ENCODE measurements at regions not wholly inside any gene's neighbourhood (a gene's known extent, or its start where the extent isn't known, plus 50 kb on each side); places are given as distances from the start of the nearest gene placed in this dataset.
"Not testable (repeated sequence)": the region's sequence is repeated elsewhere in the genome, so short reads cannot be mapped to it uniquely, and the experiment has no call there.

DNA sequence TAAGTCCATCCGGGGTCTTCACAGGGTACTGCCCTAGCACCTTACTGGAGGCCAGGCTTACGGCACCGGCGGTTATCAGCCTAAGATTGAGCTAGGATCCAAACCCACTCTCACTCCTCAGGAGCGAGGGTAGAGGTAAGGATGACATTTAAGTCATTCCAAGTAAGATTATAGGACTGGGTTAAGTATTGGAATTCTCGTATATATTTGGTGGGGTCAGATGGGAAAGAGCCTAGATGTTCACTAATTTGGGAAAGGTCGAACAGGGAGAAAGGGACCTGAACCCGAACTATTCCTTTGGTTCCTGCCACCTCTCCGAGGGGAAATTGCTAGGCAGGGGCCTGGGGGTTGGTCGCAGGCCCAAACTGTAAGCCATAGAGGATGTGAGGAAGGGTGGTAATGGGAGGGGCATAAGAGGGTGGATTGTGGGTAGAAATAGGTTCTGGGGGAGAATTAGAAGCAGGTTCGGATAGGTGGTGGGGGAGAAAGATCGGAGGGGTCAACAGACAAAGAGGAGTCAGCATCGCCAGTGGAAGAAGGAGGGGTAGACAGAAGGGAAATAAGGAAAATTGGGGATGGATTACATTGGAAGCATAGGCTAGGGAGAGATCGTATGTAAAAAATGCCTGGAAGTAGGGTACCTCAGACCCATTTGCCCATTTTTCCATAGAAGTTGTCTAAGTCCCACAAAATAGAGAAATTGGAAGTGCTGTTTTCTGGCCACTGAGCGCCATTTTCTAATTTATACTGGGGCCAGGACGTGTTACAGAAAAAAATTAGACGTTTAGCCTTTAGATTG lies 747.1 kb upstream of the ADGRB3 start:
- no peak for DNase-seq

DNA sequence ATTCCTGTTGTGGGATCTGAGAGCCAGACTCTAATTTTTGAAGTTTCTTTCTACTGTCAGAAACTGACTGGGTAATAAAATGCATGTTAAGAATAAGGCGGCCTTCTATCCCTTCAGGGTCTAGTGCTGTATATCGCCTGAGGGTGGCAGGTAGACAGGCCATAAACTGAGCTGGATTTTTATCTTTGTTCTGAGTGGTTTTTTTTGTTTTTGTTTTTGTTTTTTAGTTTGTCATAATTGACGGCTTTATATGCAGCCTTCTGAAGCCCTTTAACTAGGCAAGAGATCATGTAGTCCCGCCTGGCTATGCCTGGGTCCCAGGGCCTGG lies 747.7 kb upstream of the ADGRB3 start:
- DNase-seq: no peak

DNA sequence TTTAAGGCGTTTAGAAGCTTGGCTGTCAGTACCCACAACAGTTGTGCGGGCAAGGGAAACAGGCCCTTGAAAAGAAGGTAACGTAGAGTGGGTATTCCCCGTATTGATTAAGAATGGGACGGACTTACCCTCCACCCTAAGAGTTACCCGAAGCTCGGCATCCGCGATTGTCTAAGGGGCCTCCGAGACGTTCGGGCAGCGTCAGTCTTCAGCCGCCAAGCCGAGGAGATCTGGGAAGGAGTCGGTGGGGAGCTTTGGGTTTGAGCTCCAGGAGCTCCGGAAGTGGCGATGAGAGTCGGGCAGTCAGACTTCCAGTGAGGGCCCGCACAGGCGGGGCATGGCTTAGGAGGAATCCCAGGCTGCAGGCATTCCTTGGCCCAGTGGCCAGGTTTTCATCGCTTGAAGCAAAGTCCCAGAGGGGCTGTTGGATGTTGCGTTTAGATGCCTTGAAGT lies 748.2 kb upstream of the ADGRB3 start:
- DNase-seq: no peak

DNA sequence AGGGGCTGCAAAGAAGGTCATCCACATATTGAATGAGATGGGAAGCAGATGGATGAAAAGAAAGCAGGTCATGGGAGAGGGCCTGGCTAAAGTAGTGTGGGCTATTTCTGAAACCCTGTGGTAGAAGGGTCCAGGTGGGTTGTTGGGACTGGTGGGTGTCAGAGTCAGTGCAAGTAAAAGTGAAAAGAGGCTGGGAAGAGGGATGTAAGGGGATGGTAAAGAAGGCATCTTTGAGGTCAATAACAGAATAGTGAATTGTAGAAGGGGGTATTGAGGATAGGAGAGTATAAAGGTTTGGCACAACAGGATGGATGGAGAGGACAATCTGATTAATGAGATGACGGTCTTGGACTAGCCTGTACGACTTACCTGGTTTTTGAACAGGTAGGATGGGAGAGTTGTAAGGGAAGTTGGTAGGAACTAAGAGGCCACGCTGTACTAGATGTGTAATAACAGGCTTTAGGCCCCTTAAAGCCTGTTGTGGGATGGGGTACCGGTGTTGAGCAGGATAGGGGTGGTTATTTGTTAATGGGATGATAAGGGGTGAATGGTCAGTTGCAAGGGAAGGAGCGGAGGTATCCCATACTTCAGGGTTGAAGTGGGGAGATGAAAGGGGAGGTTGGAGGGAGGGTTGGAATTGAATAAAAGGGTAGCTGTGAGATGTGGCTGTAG lies 748.9 kb upstream of the ADGRB3 start:
- no peak for DNase-seq

DNA sequence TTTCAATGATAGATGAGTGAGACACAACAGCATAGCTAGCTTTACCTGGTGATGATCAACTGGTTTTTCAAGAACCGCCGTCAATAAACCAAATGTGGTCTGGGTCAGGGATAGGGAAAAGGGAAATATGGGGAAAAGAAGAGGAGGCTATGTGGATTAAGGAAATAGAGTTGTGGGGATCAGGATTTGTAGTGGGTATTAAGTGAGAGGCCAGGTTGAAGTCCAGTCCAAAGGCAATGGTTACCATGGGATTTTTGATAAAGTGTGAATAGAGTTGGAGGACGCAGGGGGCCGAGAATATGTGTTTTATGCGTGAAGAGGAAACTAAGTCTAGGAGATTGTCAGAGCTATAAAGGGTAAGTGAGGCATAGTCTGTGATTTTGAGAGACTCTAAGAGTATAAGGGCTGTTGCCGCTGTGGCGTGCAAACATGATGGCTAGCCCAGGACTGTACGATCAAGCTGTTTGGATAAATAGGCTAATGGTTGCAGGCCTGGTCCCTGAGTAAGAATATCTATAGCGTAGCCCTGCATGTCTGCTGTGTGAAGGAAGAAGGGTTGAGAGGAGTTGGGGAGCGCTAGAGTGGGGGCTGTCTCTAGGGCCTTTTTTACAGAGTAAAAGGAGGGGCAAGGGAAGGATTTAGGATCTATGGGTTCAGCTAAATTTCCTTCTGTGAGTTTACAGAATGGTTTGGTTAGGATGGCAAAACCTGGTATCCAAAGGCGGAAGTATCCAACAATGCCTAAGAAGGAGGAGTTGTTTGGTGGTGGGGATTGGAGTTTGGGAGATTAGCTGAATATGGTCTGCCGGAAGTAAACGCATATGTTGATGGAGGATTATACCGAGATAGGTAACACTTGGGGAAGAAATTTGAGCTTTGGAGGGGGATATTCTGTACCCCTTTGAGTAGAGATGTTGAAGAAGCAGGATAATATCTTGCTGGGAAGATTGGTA lies 749.7 kb upstream of the ADGRB3 start:
- DNase-seq: no peak

DNA sequence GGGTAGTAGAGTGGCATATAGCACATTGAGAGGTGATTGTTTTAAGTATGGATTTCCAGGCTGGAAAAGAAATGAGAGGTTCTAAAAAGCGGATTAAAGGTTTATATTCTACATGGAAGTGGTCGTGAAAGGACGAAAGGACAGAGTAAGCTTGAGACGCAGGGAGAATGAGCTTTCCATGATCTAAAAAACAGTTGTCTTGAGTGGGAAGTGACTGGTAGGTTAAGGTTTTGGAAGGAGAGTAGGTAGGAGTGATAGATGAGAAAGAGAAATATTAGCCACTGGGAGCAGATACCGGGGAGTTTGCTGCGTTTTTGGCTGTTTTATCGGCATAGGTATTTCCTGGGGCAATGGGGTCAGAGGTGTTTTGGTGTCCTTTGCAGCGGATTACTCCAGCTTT lies 750.6 kb upstream of the ADGRB3 start:
- no peak for DNase-seq

DNA sequence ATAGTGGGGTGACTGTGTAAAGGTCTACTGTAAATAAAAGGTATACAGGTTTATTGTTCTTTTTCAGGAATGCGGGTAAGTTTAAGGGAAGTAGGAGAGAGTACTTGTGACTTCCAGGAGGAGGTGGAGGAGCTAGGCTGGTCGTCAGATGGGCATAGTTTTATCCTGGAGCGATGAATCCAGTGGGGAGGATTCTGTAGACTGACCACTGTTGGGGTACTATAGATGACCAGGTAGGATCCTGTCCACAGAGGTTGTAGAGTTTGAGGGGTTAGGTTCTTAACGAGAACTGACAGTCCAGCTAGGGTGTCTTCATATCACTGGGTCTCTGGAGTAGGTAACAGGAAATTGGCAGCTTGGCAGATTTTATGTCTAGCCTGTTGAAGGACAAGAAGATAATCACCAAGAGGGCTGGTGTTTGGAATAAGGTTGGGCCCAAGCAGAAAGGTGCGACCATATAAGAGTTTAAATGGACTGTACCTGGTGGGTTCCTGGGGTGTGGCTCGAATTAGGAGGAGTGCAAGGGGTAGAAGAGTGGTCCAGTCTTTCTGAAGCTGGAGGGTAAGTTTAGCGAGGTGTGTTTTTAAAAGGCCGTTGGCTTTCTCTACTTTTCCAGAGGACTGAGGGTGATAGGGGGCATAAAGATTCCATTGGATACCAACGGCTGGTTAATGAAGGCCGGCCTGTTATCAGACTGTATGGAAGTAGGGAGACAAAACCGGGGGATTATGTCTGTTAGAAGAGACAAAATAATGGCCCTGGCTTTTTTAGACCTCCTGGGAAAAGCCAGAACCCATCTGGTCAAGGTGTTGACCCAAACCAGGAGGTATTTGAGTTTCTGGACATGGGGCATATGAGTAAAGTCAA lies 751.3 kb upstream of the ADGRB3 start:
- no peak for DNase-seq

DNA sequence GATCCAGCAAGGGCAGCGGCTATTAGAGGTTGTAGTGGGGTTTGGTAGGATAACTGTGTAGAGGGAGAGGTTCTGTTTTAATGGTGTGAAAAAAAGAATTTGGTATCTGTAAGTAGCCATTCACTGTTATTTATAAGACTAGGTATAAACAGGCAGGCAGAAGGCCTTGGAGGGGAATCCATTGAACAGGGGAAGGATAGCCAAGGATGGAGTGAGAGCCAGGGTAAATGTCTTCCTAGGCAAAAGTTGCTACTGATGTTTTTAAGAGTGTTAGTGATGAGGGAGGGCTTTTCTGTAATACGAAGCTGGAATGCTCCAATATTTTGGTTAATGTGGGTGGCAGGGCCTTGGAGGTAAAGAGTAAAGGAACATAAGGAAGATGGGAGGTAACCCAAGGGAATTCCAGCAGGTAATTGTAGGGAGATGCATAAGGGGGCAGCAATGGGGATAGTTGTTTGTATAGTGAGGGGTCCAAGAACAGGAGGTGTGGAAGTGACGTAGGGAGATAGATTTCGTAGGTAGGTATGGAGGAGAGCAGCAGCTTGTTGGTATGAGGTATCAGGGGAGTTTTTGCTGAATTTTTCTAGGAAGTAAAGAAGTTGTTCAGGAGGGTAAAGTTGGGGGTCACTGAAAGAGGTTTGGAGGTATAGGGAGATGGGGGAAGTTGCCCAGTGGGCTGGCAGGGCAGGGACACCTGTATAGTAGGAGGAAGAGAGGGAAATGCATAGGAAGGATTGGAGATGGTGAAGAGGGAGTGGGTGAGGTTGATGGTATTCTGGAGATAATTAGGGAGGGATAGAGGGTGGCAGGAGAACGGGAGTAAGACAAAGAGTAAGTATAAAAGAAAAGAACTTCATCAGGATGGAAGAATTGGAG lies 752.4 kb upstream of the ADGRB3 start:
- DNase-seq: no peak

DNA sequence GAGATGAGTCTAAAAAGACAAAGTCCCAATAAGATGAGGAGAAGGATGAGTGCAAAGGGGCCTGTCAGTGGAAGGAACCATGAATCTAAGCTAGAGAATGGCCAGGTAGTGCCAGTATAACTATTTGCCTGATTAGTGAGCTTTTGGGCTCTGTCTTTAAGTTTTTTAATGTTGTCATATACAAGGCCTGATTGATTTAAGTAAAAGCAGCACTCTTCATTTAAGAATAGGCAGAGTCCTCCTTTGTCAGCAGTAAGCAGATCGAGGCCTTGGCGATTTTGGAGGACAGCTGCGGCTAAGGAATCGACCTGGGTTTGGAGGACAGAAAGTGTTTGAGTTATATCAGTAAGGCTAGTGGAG lies 753.4 kb upstream of the ADGRB3 start:
- DNase-seq: no peak

DNA sequence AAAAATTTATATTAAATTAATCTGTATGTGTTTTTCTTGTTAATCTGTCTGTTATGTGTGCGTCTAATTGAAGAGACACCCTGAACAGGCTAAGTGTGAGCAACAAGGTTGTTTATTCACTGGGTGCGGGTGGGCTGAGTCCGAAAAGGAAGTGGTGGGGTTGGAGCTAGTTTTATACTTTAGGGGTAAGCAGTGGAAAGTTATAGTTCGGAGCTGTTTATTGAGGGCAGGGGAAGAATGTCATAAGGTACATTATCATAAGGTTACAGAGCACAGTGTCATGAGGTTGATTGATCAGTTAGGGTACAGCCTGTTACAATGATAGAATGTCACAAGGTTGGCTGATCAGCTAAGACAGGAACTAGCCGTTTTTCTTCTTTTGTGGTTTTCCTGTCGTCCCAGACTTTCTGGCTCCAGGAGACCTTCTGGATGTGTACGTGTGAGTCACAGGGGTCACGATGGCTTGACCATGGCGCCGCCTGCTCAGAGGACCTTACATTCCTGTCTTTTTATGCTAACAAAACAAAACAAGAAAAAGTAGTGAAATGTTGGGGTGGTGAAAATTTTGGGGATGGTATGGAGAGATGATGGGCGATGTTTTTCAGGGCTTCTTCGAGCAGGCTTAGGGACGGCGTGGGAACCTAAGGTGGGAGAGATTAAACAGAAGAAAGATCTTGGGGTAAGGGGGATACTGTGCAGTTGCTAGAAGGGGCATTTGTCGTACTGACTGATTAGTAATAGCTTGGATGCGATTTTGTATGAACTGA lies 754.0 kb upstream of the ADGRB3 start:
- DNase-seq: no peak

DNA sequence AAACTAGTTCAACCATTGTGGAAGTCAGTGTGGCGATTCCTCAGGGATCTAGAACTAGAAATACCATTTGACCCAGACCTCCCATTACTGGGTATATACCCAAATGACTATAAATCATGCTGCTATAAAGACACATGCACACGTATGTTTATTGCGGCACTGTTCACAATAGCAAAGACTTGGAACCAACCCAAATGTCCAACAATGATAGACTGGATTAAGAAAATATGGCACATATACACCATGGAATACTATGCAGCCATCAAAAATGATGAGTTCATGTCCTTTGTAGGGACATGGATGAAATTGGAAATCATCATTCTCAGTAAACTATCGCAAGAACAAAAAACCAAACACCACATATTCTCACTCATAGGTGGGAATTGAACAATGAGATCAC lies 754.7 kb upstream of the ADGRB3 start:
- DNase-seq: not testable (repeated sequence)

DNA sequence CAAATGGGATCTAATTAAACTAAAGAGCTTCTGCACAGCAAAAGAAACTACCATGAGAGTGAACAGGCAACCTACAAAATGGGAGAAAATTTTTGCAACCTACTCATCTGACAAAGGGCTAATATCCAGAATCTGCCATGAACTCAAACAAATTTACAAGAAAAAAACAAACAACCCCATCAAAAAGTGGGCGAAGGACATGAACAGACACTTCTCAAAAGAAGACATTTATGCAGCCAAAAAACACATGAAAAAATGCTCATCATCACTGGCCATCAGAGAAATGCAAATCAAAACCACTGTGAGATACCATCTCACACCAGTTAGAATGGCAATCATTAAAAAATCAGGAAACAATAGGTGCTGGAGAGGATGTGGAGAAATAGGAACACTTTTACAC lies 755.2 kb upstream of the ADGRB3 start:
- not testable (repeated sequence) for DNase-seq

DNA sequence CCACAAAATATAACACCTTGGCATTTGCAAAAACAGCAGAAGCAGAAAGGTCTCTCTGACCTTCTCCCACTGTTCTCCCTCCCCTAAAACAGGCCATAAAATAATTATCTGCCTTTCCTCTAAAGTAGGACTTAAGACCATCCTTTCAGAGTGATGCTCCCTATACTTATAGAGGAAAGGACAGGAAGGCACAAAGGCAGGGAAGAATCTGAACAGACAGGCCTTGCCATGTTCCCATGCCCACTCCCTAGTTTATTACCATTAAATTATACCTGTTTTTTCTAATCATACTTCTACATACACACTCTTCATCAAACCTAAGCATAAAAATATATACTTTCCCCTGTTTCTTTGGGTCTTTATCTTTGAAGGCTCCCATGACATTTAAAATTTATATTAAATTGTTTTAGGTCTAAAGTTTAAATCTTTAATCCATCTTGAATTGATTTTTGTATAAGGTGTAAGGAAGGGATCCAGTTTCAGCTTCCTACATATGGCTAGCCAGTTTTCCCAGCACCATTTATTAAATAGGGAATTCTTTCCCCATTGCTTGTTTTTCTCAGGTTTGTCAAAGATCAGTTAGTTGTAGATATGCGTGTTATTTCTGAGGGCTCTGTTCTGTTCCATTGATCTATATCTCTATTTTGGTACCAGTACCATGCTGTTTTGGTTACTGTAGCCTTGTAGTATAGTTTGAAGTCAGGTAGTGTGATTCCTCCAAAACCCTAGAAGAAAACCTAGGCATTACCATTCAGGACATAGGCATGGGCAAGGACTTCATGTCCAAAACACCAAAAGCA lies 755.8 kb upstream of the ADGRB3 start:
- DNase-seq: not testable (repeated sequence)

DNA sequence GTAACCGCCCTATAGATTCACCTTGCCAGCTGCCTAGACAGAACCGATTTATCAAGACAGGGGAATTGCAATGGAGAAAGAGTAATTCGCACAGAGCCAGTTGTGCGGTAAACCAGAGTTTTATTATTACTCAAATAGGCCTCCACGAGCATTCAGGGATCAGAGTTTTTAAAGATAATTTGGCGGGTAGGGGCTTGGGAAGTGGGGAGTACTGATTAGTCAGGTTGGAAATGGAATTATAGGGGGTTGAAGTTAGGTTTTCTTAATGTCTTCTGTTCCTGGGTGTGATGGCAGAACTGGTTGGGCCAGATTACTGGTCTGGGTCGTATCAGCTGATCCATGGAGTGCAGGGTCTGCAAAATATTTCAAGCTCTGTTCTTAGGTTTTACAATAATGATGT lies 756.9 kb upstream of the ADGRB3 start:
- DNase-seq: not testable (repeated sequence)

DNA sequence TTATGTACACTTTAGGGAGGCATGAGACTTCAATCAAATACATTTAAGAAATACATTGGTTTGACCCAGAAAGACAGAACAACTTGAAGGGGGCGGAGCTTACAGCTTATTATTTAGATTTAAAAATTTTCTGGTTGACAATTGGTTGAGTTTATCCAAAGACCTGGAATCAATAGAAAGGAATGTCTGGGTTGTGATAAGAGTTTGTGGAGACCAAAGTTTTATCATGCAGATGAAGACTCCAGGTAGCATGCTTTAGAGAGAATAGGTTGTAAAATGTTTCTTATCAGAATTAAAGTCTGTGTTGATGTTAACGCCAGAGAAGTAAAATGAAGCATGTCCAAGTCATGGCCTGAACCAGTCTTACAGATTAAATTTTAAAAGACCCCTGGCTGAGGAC lies 757.8 kb upstream of the ADGRB3 start:
- no peak for DNase-seq

DNA sequence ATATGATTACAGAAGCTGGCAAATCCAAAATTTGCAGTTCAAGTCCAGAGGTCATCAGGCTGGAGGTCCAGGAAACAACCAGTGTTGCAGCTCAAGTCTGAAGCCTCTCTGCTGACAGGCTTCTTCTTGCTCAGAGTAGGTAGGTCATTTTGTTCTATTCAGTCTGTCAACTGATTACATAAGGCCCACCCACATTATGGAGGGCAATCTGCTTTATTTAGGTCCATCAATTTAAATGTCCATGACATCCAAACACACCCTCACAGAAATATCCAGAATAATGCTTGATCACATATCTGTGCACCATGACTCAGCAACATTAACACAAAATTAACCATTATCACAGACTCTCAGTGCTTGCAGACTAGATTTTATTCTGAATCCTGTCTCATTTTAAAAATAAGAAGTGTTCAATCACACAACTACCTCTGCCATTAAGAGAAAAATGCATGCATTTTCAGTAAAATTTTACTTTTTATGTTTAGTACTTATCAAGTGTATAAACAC lies 759.2 kb upstream of the ADGRB3 start:
- no peak for DNase-seq

DNA sequence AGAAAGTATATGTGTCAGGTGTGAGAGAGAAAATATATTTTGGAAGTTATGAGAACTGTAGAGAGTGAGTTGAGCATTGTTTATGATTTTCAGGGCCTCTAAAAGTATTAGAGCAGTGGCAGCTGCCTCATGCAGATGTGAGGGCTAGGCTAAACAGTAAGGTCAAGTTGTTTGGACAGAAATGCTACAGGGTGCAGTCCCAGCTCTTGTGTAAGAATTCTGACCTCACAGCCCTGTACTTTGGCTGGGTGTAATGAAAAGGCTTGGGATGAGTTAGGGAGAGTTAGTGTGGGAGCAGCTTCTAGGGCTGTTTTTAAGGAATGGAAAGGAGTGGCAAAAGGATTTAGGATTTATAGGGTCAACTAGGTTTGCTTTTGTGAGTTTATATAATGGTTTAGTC lies 764.8 kb upstream of the ADGRB3 start:
- DNase-seq: no peak

DNA sequence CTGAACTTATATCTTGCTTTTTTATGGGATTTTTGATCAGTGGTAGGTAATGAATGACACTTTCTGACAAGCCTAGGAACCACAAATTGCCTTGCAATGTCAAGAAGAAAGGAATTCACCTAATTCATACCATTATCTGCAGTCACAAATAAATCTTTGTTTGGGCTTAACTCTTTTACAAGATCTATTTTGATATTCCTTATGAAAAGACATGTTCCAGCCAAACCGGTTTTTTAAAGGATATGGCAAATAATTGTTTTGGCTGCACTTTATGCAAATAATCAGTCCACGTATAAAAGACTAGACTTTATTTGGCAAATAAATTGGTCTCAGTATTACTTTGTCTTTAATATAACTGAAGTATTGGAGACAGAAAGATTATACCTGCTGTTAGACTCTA lies 771.7 kb upstream of the ADGRB3 start:
- DNase-seq: no peak

DNA sequence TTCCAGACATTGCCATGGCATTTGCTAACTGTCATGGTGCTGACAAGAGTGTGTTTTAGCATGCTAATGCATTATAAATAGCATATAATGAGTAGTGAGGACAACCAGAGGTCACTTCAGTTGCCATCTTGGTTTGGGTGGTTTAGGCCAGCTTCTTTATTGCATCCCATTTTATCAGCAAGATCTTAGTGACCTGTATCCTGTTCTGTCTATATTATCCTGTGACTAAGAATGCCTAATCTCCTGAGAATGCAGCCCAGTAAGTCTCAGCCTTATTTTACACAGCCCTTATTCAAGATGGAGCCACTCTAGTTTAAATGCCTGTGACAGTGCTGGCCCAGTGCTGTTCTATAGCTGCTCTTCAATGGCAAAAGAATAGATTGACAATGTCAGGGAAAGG lies 781.0 kb upstream of the ADGRB3 start:
- DNase-seq: no peak

DNA sequence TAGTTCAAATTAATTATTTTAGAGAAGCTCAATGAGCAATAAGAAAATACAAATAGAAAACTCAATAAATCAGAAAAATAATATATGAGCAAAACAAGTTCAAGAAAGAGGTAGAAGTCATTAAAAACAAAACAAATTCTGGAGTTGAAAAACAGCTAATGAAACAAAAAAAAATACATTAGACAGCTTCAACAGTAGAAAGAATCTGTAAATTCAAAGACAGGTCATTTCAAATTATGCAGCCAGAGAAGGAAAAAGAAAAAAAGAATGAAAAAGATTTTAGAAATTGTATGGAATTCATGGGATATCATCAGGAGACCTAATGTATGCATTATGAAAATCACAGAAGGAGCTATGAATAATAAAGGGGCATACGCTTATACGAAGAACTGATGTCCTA lies 795.3 kb upstream of the ADGRB3 start:
- DNase-seq: no peak
